ENCODE measurements at regions not wholly inside any gene's neighbourhood (a gene's known extent, or its start where the extent isn't known, plus 50 kb on each side); places are given as distances from the start of the nearest gene placed in this dataset.
"Not testable (repeated sequence)": the region's sequence is repeated elsewhere in the genome, so short reads cannot be mapped to it uniquely, and the experiment has no call there.

GRCh38 chr13:99729745-99730144, 228.5 kb downstream of the TM9SF2 start:
- peaks cover 26% of the 10 kb centered on the region for H3K4me1 Mint-ChIP-seq (ENCODE audit: unreplicated experiment)
- H3K4me3 Mint-ChIP-seq, result no peak overlapping the region

DNA sequence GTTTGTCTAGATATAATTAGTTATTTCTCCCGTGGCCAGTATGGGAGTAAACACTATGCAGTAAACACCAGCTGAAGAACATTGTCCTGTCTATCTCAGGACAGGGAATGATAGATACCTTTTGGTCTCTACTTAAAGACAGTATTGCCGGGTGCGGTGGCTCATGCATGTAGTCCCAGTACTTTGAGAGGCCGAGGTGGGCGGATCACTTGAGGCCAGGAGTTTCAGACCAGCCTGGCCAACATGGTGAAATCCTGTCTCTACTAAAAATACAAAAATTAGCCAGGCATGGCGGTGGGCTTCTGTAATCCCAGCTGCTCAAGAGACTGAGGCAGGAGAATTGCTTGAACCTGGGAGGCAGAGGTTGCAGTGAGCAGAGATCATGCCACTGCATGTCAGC, 226.4 kb downstream of the TM9SF2 start:
- H3K4me3 Mint-ChIP-seq; H3K36me3 Mint-ChIP-seq; DNase-seq (ENCODE audit: extremely low spot score, unreplicated experiment); H3K27ac Mint-ChIP-seq; H3K9me3 Mint-ChIP-seq: not testable (repeated sequence)
- H3K4me1 Mint-ChIP-seq (ENCODE audit: unreplicated experiment), result peaks cover 19% of the 10 kb centered on the region
- H3K27me3 Mint-ChIP-seq, result peaks cover 13% of the 10 kb centered on the region

More at GRCh38 chr13:99729745-99730144, 228.5 kb downstream of the TM9SF2 start:
- no peak overlapping the region for H3K27ac Mint-ChIP-seq
- no peak for DNase-seq (ENCODE audit: extremely low spot score, unreplicated experiment)
- TF ChIP-seq, protein P1, sequence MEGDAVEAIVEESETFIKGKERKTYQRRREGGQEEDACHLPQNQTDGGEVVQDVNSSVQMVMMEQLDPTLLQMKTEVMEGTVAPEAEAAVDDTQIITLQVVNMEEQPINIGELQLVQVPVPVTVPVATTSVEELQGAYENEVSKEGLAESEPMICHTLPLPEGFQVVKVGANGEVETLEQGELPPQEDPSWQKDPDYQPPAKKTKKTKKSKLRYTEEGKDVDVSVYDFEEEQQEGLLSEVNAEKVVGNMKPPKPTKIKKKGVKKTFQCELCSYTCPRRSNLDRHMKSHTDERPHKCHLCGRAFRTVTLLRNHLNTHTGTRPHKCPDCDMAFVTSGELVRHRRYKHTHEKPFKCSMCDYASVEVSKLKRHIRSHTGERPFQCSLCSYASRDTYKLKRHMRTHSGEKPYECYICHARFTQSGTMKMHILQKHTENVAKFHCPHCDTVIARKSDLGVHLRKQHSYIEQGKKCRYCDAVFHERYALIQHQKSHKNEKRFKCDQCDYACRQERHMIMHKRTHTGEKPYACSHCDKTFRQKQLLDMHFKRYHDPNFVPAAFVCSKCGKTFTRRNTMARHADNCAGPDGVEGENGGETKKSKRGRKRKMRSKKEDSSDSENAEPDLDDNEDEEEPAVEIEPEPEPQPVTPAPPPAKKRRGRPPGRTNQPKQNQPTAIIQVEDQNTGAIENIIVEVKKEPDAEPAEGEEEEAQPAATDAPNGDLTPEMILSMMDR (conservative IDR thresholded peaks at IDR 0.05), result no peak
- peaks cover 14% of the 10 kb centered on the region for H3K27me3 Mint-ChIP-seq
- H3K36me3 Mint-ChIP-seq, result no peaks in the 10 kb centered on the region
- no peaks in the 10 kb centered on the region for H3K9me3 Mint-ChIP-seq

DNA sequence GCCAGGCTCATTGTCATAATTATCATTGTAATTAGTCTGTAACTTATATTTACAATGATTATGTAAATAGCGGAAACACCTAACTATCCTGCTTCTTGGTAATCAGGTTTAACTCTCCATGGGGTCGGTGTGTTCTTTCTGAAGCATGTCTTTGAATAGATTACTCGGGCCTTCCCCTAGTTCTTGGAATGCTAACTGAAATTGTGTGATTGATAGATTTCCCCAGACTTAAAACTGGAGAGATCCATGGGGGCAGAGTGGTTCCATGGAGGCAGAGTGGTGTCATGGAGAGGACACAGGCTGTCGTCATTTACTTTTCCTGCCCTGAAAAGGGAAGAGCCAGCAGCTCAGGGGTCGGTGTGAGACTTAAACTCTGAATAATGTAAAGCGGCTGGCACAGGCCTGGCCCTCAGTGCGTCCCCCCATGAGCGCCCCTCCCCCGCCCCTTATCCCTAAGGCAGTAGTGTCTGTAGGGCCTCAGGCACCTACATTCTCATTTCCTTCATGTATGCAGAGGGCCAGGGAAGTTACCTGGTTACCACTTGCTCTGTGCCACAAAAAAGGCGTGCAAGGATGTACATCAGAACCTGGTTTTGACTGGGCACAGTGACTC, 225.1 kb downstream of the TM9SF2 start:
- H3K4me1 Mint-ChIP-seq (ENCODE audit: unreplicated experiment), result peaks cover 21% of the 10 kb centered on the region
- H3K27ac Mint-ChIP-seq, result no peak overlapping the region
- TF ChIP-seq, protein P1 (conservative IDR thresholded peaks at IDR 0.05), result no peak
- peak overlapping the region; percentile 60 for H3K4me3 Mint-ChIP-seq
- DNase-seq (ENCODE audit: extremely low spot score, unreplicated experiment), result no peak
- no peaks in the 10 kb centered on the region for H3K36me3 Mint-ChIP-seq
- no peaks in the 10 kb centered on the region for H3K9me3 Mint-ChIP-seq
- H3K27me3 Mint-ChIP-seq, result peaks cover 8% of the 10 kb centered on the region

GRCh38 chr13:99725644-99726043, 224.4 kb downstream of the TM9SF2 start:
- H3K9me3 Mint-ChIP-seq, result no peaks in the 10 kb centered on the region
- DNase-seq (ENCODE audit: extremely low spot score, unreplicated experiment), result no peak
- H3K27ac Mint-ChIP-seq, result no peak overlapping the region
- no peaks in the 10 kb centered on the region for H3K36me3 Mint-ChIP-seq
- H3K27me3 Mint-ChIP-seq, result peaks cover 7% of the 10 kb centered on the region
- peaks cover 19% of the 10 kb centered on the region for H3K4me1 Mint-ChIP-seq (ENCODE audit: unreplicated experiment)
- H3K4me3 Mint-ChIP-seq, result peak overlapping the region; percentile 76
- TF ChIP-seq, protein P1 (conservative IDR thresholded peaks at IDR 0.05), result no peak

DNA sequence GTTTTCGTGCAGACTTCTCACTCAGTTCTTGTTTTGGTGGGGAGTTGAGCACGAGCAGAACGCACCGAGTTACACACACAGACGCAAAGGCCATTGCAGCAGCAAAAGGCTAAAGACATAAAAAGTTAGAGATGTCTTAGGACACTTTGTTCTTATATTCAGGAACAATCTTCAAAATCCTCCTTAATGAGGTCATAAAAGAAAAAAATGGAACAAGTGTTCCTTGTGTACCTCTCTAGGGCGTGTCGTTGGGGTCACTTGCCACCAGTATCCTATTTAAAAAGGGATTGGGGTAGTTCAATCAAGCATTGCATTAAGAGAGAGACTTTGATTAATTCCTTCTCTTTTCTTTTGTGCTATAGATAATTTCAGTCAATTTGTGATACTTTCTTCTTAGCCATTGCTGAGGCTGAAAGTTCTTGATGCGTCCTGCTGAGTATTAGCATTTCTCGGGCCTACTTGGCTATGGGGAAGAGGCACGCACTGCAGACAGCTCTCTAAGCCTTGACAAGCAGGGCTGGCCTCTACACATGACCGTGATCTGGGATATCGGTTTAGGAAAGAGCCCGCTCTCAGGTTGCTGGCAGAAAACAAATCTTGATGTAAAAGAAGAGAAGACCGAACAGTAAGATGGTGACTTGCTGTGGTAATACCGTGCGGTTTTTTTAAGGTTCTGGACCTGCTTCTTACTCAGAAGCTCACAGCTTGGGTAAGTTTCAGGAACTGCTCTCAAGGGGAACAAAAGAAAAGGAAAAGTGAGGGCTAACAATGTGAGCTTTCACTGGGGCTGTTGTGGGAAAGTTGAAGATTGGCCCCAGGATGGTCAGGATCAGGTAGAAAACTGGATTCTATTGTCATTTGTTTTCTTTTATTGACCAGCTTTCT, 223.6 kb downstream of the TM9SF2 start:
- TF ChIP-seq, protein P1 (conservative IDR thresholded peaks at IDR 0.05), result no peak
- Mint-ChIP-seq H3K4me1 (ENCODE audit: unreplicated experiment) (peaks cover 19% of the 10 kb centered on the region), H3K9me3 (no peaks in the 10 kb centered on the region), H3K27ac (peak overlapping the region; percentile 39), H3K27me3 (peaks cover 7% of the 10 kb centered on the region), H3K4me3 (peak overlapping the region; percentile 76), H3K36me3 (no peaks in the 10 kb centered on the region)
- no peak for DNase-seq (ENCODE audit: extremely low spot score, unreplicated experiment)

DNA sequence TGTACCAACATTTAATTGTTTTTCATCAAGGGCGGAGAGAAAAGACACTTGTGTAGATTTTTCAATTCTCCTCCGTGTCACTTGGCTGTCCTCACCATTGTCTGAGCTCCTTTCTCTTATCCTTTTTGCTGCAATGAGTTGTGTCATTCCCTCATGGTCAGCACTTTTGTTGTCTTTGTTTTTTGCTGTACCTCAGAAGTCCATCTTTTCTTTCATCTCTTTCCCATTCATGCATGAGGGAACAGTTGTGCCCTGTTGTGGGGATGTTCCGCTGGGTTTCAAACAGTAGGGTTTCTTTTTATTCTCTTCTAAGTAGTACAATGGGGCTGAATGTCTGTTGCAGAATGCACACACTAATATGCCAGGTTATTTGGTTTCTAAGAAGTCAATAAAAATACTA, 222.6 kb downstream of the TM9SF2 start:
- DNase-seq (ENCODE audit: extremely low spot score, unreplicated experiment), result no peak
- H3K9me3 Mint-ChIP-seq, result no peaks in the 10 kb centered on the region
- H3K27ac Mint-ChIP-seq, result no peak overlapping the region
- H3K36me3 Mint-ChIP-seq, result no peaks in the 10 kb centered on the region
- peaks cover 19% of the 10 kb centered on the region for H3K4me1 Mint-ChIP-seq (ENCODE audit: unreplicated experiment)
- H3K27me3 Mint-ChIP-seq, result peaks cover 7% of the 10 kb centered on the region
- TF ChIP-seq, protein P1 (conservative IDR thresholded peaks at IDR 0.05), result no peak
- H3K4me3 Mint-ChIP-seq, result no peak overlapping the region
